ENCODE measurements at regions not wholly inside any gene's neighbourhood (a gene's known extent, or its start where the extent isn't known, plus 50 kb on each side); places are given as distances from the start of the nearest gene placed in this dataset.

DNA sequence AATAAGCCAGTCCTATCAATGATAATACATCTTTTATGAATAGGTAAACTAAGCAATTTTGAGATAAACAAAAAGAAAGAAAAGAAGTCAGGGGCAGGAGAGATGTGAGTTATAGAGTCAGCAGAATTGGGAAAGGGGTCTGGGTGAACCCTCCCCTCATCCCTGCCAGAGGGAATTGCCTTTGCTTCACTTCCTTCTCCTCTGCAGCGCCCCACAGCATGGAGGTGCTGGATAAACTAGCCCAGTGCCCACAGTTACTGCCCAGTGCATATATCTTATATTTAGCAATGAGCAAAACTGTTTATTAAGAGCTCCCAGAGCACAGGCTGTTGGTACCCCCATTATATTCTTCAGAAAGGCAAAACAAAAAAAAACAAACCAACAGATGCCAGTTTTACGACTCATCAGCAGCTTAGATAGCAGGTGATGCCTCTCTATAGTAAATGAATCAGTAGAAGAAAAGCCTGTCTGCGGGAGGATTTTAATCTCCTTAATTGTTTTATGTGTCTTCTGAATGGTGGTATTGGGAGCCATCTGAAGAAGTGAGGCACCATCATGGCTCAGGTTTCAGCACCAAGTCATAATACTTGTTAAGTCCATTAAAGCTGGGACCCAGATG lies 419.2 kb downstream of the EPM2A start:
- DNase-seq (ENCODE audit: extremely low read depth in 1 of 2, low read depth in 1 of 2) = no peak

DNA sequence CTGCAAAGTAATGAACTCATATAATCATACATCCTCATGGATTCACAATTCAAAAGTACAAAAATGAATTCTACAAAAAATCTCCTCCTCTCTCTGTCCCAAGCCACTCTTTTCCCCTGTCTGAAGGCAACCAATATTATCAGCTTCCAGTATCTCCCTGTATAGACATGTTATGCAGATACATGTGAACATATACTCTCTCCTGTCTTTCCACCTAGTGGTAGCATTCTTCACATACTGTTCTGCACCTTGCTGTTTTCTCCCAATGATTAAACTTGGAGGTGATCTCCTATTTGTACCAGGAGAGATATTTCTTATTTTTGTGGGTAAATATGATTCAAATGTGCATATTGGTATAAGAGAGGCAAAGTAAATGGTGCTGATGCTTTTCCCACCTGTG lies 416.4 kb downstream of the EPM2A start:
- DNase-seq (ENCODE audit: extremely low read depth in 1 of 2, low read depth in 1 of 2) = no peak

DNA sequence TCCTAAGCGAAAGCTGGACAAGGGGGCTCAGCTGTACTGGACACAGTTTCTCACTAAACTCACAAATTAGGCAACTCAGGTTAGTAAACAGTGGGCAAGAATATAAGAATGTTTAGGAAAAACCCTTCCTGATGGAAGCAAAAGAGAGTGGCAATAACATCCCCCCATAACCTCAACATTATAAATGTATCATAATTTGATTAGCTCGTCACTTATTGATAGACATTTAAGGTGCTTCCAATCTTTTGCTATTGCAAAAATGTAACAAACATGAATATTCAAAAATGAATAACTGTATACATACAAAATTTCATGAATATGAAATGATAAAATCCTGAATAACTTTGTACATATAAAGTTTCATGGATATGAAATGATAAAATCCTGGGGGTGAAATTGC lies 415.7 kb downstream of the EPM2A start:
- no peak for DNase-seq (ENCODE audit: extremely low read depth in 1 of 2, low read depth in 1 of 2)

DNA sequence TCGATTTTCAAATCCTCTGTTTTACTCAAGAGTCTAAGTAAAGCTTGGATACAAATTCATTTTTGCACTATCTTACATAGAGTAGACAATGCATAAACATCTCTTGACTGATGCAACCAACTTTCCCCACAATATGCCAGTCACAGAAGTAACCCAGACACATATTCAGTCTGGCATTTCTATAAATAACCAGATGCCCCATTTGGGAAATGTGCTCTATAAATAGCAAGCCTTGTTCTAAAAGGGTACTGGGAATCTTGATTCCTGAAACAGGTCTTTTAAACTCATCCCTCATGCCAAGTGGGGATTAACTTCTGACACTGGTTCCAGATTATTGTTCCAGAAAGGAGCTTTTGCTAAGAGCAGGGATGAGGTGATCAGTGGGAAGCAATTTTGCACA lies 411.7 kb downstream of the EPM2A start:
- DNase-seq (ENCODE audit: extremely low read depth in 1 of 2, low read depth in 1 of 2) = no peak

DNA sequence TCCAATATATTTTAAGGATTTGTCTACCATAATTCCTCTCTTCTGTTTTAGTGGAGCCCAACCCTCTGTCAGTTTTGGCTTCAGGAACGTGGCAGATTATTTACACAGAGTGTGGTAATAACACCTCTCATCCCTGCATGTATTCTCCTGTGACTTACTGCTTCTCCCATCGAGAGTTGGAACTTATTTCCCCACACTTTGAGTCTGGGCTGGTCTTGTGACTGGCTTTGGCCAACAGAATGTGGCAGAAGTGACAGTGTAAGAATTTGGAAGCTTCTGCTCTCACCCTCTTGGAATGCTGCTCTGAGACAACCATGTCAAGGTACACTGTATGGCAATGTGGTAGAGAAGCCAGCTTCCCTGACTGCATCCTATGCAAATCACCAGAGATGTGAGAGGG lies 407.7 kb downstream of the EPM2A start:
- no peak for DNase-seq (ENCODE audit: extremely low read depth in 1 of 2, low read depth in 1 of 2)

DNA sequence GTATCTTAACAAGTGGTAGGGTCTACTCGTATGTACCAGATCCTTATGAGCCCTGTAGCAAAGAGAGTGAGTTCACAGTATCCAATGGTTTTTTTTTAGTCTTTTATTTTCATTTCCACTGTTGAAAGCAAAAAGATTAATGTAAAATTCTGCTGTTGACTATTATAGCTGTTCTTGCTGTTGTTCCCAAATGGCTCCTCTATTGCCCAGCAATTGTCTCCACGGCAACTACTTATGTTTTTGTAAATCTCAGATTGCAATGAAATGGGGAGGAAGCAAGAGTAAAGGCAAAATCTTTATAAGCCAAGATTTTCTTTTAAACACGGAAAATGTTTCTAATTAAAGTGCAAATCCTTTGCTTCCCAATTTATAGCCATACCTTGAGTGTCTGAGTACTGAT lies 406.1 kb downstream of the EPM2A start:
- DNase-seq (ENCODE audit: extremely low read depth in 1 of 2, low read depth in 1 of 2) = no peak

DNA sequence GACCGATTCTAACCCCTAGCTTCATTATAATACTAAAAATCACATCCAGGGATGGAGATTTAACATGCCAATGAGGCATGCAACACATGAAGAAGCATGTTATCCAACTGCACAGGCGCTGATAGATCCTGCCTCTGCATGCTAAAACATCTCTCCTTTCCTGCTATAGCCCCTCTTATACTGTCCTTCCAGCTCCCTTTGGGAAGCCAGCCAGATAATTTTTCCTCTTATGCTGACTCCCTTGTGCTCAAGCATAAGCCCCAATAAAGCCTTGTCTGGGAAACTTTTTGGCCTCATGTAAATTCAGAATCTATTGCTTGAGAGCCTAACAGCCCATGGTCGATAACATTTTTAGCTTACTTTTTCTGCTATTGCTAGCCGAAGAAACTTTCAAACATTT lies 404.3 kb downstream of the EPM2A start:
- no peak for DNase-seq (ENCODE audit: extremely low read depth in 1 of 2, low read depth in 1 of 2)

DNA sequence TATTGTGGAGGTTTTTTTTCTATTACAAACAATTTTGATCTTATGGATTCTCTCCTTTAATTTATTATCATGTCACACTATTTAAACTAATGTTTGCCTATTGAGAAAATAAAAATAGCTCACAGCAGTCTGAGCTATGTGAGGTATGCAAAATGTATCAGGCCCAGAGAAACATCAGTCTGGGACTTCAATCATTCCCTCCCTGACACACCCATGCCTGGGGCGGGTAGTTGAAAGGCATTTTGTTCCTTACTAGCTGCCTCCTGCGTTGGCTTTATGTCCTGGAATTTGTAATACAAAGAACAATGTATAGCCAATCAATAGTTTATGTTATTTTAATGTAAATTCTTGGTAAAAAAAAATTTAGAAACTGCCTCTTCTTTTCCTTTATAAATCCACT lies 403.3 kb downstream of the EPM2A start:
- no peak for DNase-seq (ENCODE audit: extremely low read depth in 1 of 2, low read depth in 1 of 2)

DNA sequence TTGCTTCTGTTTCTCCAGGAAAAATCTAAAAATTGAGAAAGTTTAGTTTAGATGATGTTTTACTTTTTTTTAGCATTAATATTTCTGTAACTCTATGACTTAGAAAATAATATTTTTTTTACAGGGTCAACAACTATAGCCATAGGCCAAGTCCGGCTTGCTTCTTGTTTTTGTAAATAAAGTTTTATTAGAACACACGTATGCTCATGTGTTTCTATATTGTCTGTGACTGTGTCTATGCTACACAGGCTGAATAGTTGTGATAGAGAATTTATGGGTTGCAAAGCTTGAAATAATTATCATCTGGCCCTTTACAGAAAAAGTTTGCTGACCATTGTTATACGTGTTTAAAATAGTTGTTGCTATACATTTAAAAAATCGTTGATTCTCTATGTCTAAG lies 399.2 kb downstream of the EPM2A start:
- no peak for DNase-seq (ENCODE audit: extremely low read depth in 1 of 2, low read depth in 1 of 2)

DNA sequence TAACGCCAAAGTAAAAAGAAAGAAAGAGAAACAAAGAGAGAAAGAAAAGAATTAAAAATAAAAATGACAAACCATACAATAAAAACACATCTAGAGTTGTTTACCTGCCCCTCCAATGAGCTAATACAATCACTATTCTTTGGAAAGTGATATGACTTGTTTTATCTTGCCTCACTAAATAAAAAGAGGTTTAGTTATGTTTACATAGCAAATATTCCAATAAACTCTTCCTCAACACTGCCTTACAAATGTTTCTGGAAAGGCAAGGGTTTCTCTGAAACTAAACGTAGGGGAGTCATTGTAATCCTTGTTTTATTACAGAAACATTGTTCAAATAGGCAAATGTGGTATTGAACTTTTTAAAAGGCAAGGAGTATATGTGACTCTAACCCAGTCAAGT lies 396.2 kb downstream of the EPM2A start:
- no peak for DNase-seq (ENCODE audit: extremely low read depth in 1 of 2, low read depth in 1 of 2)

DNA sequence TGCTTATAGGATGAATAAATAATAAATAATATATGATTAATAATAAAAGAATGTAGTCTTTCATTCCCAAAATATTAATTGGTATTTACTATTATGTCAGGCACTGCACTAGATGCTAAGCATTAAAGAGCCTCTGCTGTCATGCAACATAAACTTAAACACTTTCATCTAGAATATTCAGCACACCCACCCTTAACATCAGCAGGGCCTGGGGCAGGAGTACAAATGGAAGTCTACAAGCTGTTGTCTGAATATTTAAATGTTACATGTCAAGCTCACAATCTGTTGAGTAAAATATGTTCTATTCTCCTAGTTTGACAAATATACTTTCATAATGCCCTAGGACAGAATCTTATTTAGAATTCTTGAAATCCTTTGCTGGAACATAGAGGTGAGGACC lies 395.1 kb downstream of the EPM2A start:
- DNase-seq (ENCODE audit: extremely low read depth in 1 of 2, low read depth in 1 of 2) = no peak

DNA sequence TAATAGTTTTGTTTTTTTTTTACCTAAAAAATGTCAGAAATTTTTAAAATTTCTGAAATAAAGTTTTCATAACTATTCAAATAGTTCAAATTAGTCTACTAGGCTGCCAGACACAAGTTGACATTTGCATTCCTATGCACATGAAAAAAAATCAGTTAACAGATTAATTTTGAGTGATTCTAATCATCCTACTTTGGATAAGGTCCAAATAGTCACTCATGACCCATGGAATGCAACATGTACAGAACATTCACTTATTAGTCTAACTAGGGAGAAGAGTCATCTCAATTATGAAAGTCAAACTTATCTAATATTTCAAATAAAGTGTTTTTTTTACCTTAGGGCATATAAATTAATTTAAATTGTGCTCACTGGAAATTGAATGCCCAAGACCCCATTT lies 390.2 kb downstream of the EPM2A start:
- no peak for DNase-seq (ENCODE audit: extremely low read depth in 1 of 2, low read depth in 1 of 2)

DNA sequence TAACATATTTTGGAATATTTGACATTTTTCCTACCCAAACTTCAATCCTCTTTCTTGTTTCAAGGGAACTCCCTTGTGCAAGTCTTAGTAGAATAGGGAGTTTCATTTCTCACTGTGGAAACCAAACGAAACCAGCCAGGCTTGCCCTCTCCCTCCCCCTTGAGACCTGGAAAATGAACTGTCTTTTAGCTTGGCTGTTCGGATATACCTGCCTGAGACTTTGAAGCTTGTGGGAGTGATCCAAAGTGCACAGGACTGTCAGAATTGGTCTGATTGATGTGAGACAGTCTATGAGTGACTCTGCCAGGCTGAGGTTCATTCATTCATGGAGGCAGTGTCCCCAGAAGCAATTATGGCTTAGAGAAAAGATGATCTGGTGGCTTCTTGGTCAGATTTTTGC lies 388.1 kb downstream of the EPM2A start:
- DNase-seq (ENCODE audit: extremely low read depth in 1 of 2, low read depth in 1 of 2) = no peak

DNA sequence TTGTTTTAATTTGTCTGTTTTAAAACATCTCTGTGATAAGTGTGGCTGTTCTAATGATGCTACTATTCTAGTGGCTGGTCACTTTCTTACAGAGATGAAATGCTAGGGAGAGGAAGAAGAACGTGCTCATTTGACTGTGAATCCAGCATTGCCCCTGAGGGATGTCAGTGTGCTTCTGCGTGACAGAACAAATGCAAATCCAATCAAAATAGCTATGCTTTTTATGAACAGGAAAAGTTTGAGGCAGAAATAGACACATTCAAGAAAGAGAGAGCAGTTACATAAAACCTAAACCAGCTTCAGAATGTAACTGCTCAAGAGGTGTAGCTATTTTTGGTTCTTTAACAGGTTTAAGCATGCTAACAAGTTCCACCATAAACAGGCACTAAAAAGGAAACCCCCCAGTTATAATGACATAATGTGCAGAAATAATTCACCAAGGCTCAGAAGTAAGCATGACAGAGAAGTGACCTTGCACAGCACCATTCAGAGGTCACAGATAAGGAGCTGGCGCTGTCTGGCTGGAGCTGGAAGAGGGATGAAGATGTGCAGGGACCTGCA lies 385.3 kb downstream of the EPM2A start:
- DNase-seq (ENCODE audit: extremely low read depth in 1 of 2, low read depth in 1 of 2) = no peak

DNA sequence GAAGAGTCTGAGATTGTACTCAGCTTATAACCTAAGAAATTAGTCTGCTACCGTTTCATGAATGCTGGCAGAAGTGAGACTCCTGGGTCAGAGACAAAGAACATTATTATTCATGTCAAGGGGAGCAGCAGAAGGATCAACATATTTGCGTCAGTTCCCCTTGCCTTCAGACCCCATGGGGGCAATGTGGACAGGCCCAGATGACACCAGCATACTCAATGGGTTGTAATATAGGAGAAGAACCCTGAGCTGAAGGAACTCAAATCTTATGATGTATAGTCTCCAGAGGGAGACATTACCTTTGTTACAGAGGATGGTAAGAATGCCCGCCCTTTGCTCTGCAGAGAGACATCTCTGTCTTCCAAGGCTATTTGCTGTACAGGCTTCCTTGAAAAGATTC lies 384.4 kb downstream of the EPM2A start:
- DNase-seq (ENCODE audit: extremely low read depth in 1 of 2, low read depth in 1 of 2) = no peak

DNA sequence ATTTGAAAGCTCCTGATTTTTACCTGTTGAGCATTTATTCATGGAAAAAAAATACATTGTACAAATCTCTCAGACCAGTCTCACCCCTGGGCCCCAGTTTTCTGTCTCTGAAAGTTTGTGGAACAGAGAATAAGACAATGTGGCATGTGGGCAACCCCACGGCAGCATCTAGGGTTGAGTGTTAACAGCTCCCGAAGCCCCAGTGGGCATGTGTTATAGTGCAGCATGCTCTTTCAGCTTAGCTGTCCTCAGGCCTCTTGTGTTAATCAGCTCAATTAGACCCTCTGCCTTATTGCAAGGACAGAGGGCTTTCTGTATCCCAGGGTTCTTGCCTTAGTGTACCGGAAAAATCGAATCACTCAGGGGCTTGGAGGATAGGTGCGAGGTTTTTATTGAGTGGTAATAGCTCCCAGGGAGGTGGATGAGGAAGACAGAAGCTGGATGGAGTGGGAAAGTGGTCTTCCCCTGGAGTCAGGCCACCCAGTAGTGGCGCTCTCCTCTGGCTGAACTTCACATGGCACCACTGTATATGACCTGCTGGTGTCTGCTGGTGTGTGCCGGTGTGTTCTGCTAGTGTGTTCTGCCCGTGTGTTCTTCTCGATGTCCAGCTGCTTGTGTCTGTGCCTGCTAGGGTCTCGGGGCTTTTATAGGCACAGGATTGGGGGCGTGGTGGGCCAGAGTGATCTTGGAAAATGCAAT lies 382.8 kb downstream of the EPM2A start:
- no peak for DNase-seq (ENCODE audit: extremely low read depth in 1 of 2, low read depth in 1 of 2)

DNA sequence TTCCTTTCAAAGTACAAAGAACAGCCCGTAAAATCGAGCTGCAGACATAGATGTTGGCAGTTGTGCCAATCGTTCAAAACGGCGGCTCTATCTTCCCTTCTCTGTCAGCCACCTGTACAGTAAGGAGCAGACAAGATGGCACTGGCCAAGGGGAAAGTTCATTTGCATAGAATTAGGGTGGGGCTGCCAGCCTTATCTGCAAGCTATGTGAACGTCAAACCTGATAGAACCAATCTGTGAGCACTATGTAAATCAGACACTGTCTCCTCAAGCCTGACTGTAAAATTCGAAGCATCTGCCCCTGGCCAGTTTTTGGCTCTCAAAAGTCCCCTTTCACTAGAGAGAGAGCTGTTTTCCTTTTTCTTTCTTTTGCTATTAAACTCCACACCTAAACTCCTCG lies 374.5 kb downstream of the EPM2A start:
- no peak for DNase-seq (ENCODE audit: extremely low read depth in 1 of 2, low read depth in 1 of 2)

DNA sequence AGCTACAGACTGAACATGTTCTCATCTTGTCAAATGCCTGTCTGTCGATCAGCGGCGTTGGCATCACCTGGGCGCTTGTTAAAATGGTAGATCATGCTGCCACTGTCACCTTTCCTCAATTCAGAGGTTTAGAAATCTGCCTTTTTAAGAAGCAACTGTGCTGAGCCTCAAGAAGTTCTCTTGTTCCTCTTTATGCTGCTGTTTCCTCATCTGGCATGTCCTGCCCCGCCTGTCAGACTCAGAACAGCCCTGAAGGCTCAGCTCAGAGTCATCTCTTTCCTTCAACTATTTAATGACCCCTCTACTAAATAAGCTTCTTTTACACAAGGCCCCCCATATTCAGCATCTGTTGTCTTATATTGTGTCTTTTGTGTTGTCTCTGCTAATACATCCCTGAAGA lies 368.2 kb downstream of the EPM2A start:
- DNase-seq (ENCODE audit: extremely low read depth in 1 of 2, low read depth in 1 of 2) = no peak

DNA sequence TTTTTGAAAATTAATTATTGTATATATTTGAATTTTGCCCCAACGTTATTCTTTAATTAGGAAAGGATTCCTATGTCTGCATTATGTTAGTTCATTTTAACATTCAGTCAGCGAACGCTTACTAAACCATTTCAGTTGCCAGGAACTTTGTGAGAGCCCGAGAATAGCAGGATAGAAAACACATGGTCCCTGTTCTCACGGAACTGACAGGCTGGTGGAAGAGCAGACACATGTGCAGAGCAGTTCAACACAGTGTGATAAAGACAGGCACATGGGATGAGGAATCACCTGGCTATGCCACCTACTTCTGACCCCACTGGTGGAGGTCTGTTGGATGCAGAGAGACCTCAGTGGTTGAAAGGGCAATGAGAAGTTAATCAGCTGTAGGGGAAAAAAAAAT lies 367.2 kb downstream of the EPM2A start:
- no peak for DNase-seq (ENCODE audit: extremely low read depth in 1 of 2, low read depth in 1 of 2)

DNA sequence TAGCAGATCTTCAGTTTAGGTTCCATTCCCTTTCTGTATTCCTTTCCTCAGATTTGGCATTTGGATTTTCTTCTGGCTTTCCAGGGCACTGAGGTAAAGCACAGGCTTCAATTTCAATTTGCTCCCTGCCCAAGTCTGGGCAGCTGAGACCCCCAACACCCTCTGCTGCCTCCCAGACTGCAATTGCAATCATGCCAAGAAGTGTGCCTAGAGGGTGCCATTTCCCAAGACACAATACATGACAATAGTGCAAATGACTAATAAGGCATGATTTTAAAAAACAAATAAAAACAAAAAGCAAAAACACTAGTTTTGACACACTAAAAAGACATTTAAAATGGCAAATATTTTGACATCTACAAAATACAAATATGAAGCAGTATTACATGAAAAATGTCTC lies 364.8 kb downstream of the EPM2A start:
- no peak for DNase-seq (ENCODE audit: extremely low read depth in 1 of 2, low read depth in 1 of 2)

DNA sequence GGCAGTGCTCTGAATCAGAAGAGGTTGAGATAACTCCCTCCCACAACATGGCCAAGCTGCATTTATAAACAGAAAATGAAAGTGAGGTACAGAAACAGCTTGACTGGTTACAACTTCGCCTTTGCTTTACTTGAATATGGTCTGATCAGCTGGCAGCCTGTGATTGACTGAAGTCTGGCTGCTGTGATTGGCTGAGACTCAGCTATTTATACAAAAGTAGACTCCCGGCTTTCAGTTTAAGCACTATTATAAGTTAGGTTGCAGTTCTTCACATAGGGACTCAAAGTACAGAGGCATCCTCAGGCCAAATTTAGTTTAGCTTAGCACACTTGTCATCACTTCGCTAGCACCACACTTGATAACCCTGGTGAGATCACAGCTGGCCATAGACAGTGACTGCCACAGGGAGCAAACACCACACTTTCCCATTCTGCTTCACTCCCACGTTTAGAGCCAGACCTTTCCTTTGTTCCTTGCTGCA lies 362.6 kb downstream of the EPM2A start:
- no peak for DNase-seq (ENCODE audit: extremely low read depth in 1 of 2, low read depth in 1 of 2)

DNA sequence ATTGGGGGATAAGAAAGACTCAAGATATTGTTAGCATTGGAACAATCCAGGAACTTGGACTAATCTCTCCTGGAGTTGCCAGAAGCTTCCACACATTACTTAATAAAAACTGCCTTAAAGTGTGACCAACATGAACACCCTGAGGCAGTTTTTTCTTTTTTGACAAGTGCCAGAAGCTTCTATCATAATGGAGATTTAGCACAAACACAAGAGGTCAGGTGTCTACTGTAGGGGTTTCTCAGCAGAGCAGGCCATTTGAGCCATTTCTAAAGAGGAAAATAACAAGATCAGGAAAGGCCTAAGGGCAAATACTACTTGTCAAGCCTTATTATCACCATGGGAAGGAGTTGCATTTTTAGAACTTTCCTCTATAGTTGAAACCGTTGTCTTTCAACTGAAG lies 361.5 kb downstream of the EPM2A start:
- no peak for DNase-seq (ENCODE audit: extremely low read depth in 1 of 2, low read depth in 1 of 2)

DNA sequence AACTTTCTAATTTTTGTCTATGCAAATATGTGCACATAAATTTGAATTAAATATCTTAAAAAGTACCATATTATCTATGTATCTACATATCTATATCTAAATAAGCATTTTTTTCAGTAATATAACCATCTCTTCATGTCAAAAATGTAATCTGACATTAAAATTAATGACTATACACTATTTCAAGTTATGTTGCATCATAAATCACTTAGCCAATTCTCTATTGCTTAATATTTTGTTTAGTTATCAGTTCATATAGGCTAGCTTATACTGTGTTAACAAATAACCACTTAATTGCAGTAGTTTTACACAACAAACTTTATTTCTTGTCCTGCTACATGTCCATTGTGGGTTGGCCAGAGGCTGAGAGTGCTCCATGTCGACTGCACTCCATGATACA lies 360.8 kb downstream of the EPM2A start:
- no peak for DNase-seq (ENCODE audit: extremely low read depth in 1 of 2, low read depth in 1 of 2)

Measured in activated CD8-positive, alpha-beta memory T cell treated with anti-CD3 and anti-CD28 coated beads for 1 hour (primary cell).